ENCODE measurements at regions not wholly inside any gene's neighbourhood (a gene's known extent, or its start where the extent isn't known, plus 50 kb on each side); places are given as distances from the start of the nearest gene placed in this dataset.

DNA sequence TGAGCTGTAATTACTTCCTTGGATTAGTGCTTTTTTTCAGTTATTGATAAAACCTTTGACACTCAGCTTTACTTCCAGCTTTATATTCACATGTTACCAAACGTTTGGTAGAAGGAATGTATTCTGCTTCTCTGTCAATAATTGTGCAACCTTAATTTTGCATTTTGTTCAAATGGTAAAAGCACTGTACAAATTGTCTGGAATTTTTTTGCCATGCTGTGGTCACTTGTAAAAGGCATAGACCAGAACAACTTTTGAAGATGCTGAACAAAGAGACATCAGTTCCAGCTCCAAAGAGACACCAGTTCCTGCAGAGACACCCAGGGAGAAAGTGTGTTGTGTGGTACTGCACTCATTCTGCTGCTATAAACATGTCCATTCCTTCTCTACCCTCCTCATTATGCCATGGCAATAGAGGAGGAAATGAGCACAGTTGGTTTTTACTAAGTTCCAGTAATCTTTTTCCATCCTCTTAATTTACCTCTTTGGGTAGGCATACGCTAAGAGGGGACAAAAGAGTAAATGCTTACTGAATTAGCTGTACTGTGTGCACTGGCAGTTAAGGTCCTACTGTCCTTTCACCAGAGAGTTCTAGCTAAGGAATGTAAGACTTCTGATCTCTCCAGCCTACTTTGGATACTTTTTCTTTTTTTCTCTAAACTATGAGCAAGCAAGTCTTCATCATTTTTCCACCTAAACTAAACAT lies 387.4 kb downstream of the FGF10 start:
- TF ChIP-seq, protein P1, sequence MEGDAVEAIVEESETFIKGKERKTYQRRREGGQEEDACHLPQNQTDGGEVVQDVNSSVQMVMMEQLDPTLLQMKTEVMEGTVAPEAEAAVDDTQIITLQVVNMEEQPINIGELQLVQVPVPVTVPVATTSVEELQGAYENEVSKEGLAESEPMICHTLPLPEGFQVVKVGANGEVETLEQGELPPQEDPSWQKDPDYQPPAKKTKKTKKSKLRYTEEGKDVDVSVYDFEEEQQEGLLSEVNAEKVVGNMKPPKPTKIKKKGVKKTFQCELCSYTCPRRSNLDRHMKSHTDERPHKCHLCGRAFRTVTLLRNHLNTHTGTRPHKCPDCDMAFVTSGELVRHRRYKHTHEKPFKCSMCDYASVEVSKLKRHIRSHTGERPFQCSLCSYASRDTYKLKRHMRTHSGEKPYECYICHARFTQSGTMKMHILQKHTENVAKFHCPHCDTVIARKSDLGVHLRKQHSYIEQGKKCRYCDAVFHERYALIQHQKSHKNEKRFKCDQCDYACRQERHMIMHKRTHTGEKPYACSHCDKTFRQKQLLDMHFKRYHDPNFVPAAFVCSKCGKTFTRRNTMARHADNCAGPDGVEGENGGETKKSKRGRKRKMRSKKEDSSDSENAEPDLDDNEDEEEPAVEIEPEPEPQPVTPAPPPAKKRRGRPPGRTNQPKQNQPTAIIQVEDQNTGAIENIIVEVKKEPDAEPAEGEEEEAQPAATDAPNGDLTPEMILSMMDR (IDR thresholded peaks at IDR 0.05) = no peak
- no peak for TF ChIP-seq POLR2A (IDR thresholded peaks at IDR 0.05)

Data from Peyer's patch (tissue), 4 donors.